Breast epithelium (tissue), 4 donors: ENCODE measurements at regions not wholly inside any gene's neighbourhood (a gene's known extent, or its start where the extent isn't known, plus 50 kb on each side); places are given as distances from the start of the nearest gene placed in this dataset.
"Not testable (repeated sequence)": the region's sequence is repeated elsewhere in the genome, so short reads cannot be mapped to it uniquely, and the experiment has no call there.

Experiments used
- DNase-seq, 2 donors: peaks; one replicate each; pipeline ENCODE4 v3.0.0-alpha.2; 2019; ENCODE audit warnings: low spot score in 2 of 2
- H3K27ac ChIP-seq, 2 donors: fragments of 200-600 bp; sonication (generic) in 1 of 2; one replicate each; pipeline ENCODE4 v1.5.1; 2016 to 2019; ENCODE audit warnings: mild to moderate bottlenecking in 1 of 2
- H3K27me3 ChIP-seq, 2 donors: fragments of 200-600 bp; sonication (generic) in 1 of 2; one replicate each; pipeline versions ENCODE4 v1.5.1 to v1.6.0; 2017 to 2019; ENCODE audit warnings: control low read depth in 1 of 2, mild to moderate bottlenecking in 1 of 2
- H3K36me3 ChIP-seq: fragments of 200-600 bp; one replicate; pipeline ENCODE4 v1.5.1; 2019
- H3K4me1 ChIP-seq, 2 donors: fragments of 200-600 bp; sonication (generic); one replicate each; pipeline ENCODE4 v1.5.1; 2016 to 2019; ENCODE audit warnings: control low read depth in 1 of 2
- H3K4me3 ChIP-seq, 3 donors: fragments of 200-600 bp; sonication (generic); 1 replicate in 2 of 3; 2 replicates in 1 of 3; pipeline ENCODE4 v1.5.1; 2016 to 2019; ENCODE audit warnings: mild to moderate bottlenecking in 3 of 3, moderate library complexity in 2 of 3
- H3K9me3 ChIP-seq, 2 donors: fragments of 200-600 bp; sonication (generic) in 1 of 2; one replicate each; pipeline ENCODE4 v1.5.1; 2016 to 2019; ENCODE audit warnings: control low read depth in 1 of 2
- CTCF ChIP-seq, 3 donors: fragments of 450-650 bp; IDR thresholded peaks; one replicate each; pipeline ENCODE4 v1.5.1; 2016 to 2017; ENCODE audit warnings: antibody characterized with exemption in 3 of 3, mild to moderate bottlenecking in 3 of 3, moderate library complexity in 3 of 3
- POLR2A ChIP-seq: fragments of 450-650 bp; IDR thresholded peaks from one replicate; pipeline ENCODE4 v1.6.1; 2016; ENCODE audit warnings: antibody characterized with exemption, mild to moderate bottlenecking, moderate library complexity
- POLR2AphosphoS5 ChIP-seq, 3 donors: sonication (generic); formaldehyde crosslinking; IDR thresholded peaks; one replicate each; pipeline ENCODE4 v1.6.1; 2017; ENCODE audit warnings: antibody characterized with exemption in 3 of 3
- intact Hi-C: fragments of 100-400 bp; cut with DNase I; formaldehyde crosslinking; loops from one replicate; pipeline ENCODE4 v1.15.1; 2023; ENCODE audit warnings: low total_unique reads

- H3K4me3 ChIP-seq = no peak overlapping the region
- DNase-seq = no peak
- TF ChIP-seq POLR2A (no peak), CTCF (IDR thresholded peaks at IDR 0.05) (no peak), POLR2AphosphoS5 (IDR thresholded peaks at IDR 0.05) (no peak)
- H3K36me3 ChIP-seq = no peaks in the 10 kb centered on the region
- H3K4me1 ChIP-seq = no peaks in the 10 kb centered on the region
- intact Hi-C loops = no loop called here
- no peak overlapping the region for H3K27ac ChIP-seq
- H3K9me3 ChIP-seq = no peaks in the 10 kb centered on the region
- H3K27me3 ChIP-seq = peaks cover 0 to 52% of the 10 kb centered on the region in 2 donors
Measured at GRCh38 chrX:104482757-104483156, 83.2 kb upstream of the IL1RAPL2 start.

- no peaks in the 10 kb centered on the region for H3K9me3 ChIP-seq
- intact Hi-C loops = no loop called here
- TF ChIP-seq POLR2AphosphoS5 (IDR thresholded peaks at IDR 0.05) (no peak), POLR2A (no peak), CTCF (IDR thresholded peaks at IDR 0.05) (no peak)
- H3K36me3 ChIP-seq = no peaks in the 10 kb centered on the region
- peaks cover 0 to 20% of the 10 kb centered on the region in 2 donors for H3K27me3 ChIP-seq
- H3K4me3 ChIP-seq = no peak overlapping the region
- no peaks in the 10 kb centered on the region for H3K4me1 ChIP-seq
- H3K27ac ChIP-seq = no peak overlapping the region
- DNase-seq = no peak
Measured at GRCh38 chrX:104469771-104470170, 96.2 kb upstream of the IL1RAPL2 start.

- TF ChIP-seq POLR2A = no peak
- no peak for TF ChIP-seq POLR2AphosphoS5 (IDR thresholded peaks at IDR 0.05)
- TF ChIP-seq CTCF (IDR thresholded peaks at IDR 0.05) = no peak
- H3K9me3 ChIP-seq = peaks cover 0 to 9% of the 10 kb centered on the region in 2 donors
- intact Hi-C loops = no loop called here
- H3K27ac ChIP-seq = no peak overlapping the region
- H3K36me3 ChIP-seq = no peaks in the 10 kb centered on the region
- no peak for DNase-seq
- no peaks in the 10 kb centered on the region for H3K4me1 ChIP-seq
- H3K27me3 ChIP-seq = peaks cover 0 to 17% of the 10 kb centered on the region in 2 donors
- H3K4me3 ChIP-seq = no peak overlapping the region
Measured at GRCh38 chrX:104459796-104460195, 106.2 kb upstream of the IL1RAPL2 start.

- H3K27ac ChIP-seq, DNase-seq, H3K4me3 ChIP-seq, H3K36me3 ChIP-seq, H3K27me3 ChIP-seq, intact Hi-C loops, H3K4me1 ChIP-seq: not testable (repeated sequence)
- H3K9me3 ChIP-seq = peaks cover 0 to 10% of the 10 kb centered on the region in 2 donors
Measured at GRCh38 chrX:104457130-104457529, 108.9 kb upstream of the IL1RAPL2 start.

- intact Hi-C loops = no loop called here
- TF ChIP-seq POLR2A (no peak), POLR2AphosphoS5 (IDR thresholded peaks at IDR 0.05) (no peak), CTCF (IDR thresholded peaks at IDR 0.05) (no peak)
- Histone ChIP-seq H3K9me3 (peaks cover 0 to 5% of the 10 kb centered on the region in 2 donors), H3K4me3 (no peak overlapping the region), H3K27ac (no peak overlapping the region), H3K27me3 (peaks cover 0 to 18% of the 10 kb centered on the region in 2 donors), H3K4me1 (no peaks in the 10 kb centered on the region), H3K36me3 (no peaks in the 10 kb centered on the region)
- DNase-seq = no peak
Measured at GRCh38 chrX:104450316-104450715, 115.7 kb upstream of the IL1RAPL2 start.

- Histone ChIP-seq H3K27me3 (peaks cover 0 to 24% of the 10 kb centered on the region in 2 donors), H3K36me3 (no peaks in the 10 kb centered on the region), H3K4me3 (no peak overlapping the region), H3K4me1 (no peaks in the 10 kb centered on the region), H3K27ac (no peak overlapping the region), H3K9me3 (no peaks in the 10 kb centered on the region)
- TF ChIP-seq CTCF (IDR thresholded peaks at IDR 0.05) = no peak
- TF ChIP-seq POLR2AphosphoS5 (IDR thresholded peaks at IDR 0.05) = no peak
- no peak for TF ChIP-seq POLR2A
- no peak for DNase-seq
- intact Hi-C loops = no loop called here
Measured at GRCh38 chrX:104445591-104445990, 120.4 kb upstream of the IL1RAPL2 start.
